ENCODE measurements at regions not wholly inside any gene's neighbourhood (a gene's known extent, or its start where the extent isn't known, plus 50 kb on each side); places are given as distances from the start of the nearest gene placed in this dataset.

- TF ChIP-seq CTCF (IDR thresholded peaks at IDR 0.05; ENCODE audit: extremely low read depth in 1 of 2, insufficient read depth in 1 of 2, low read depth in 1 of 2, low read length in 2 of 2) (no peak), EZH2 (IDR thresholded peaks at IDR 0.05; ENCODE audit: borderline replicate concordance, low read depth, low read length, severe bottlenecking) (no peak), POLR2A (IDR thresholded peaks at IDR 0.05; ENCODE audit: low read depth, low read length) (no peak), MYC (IDR thresholded peaks at IDR 0.05; ENCODE audit: low read depth, low read length) (no peak), POLR2AphosphoS5 (IDR thresholded peaks at IDR 0.05; ENCODE audit: insufficient read depth, low read depth, low read length) (no peak)
Observed at GRCh38 chr22:22061085-22062077, 78.8 kb upstream of the TOP3B start.

All from endothelial cell of umbilical vein (primary cell).